GM12872 (cell line): ENCODE measurements at regions not wholly inside any gene's neighbourhood (a gene's known extent, or its start where the extent isn't known, plus 50 kb on each side); places are given as distances from the start of the nearest gene placed in this dataset.

Experiments
- TF ChIP-seq, protein P1 (sequence below): IDR thresholded peaks from 3 replicates; pipeline ENCODE4 v1.5.1; 2011; ENCODE audit warnings: low read depth, mild to moderate bottlenecking, low read length, moderate library complexity; ENCODE audit not compliant: insufficient read depth

DNA sequence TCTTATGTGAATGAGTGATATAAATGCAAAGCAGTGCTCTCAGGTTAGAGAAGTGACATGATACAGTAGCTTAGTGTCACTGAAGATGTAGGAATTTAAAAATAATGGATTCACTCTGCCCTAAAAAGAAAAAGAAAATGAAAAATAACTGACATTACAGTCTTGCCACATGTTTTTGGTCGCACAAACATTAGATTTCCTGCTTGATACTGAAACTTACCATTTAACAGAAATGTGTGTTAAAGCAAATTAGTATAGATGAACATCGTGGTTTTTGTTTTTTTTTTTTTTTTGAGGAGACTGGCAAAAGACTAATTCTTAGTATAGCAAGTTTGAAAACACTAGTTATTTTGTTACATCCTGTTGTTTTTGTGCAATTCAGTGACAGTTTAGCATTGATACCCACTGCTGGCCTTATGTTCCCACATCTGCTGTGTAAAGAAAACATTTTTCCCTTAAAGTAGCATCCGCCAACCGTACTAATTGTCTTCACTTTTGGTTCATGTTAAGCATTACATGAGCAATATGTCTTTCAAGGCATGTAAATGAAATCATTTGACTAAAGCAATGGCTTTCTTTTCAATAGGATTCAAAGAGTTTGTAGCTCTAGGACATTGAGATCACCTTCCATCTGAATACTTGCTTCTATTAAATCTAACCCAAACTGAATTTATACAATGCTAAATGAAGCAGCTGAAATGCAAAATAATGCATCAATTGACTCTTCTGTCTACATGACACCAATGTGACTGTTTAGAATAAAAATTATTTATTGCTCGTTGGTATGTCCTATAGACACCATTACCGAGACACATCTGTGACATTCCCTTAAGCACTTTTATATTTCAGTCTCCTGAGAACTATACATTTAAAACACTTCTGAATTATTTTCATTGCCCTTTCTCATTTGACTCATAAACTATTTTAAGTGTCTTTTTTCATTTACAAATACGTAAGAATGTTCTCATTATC lies 859.1 kb downstream of the MAT2B start:
- TF ChIP-seq, protein P1, sequence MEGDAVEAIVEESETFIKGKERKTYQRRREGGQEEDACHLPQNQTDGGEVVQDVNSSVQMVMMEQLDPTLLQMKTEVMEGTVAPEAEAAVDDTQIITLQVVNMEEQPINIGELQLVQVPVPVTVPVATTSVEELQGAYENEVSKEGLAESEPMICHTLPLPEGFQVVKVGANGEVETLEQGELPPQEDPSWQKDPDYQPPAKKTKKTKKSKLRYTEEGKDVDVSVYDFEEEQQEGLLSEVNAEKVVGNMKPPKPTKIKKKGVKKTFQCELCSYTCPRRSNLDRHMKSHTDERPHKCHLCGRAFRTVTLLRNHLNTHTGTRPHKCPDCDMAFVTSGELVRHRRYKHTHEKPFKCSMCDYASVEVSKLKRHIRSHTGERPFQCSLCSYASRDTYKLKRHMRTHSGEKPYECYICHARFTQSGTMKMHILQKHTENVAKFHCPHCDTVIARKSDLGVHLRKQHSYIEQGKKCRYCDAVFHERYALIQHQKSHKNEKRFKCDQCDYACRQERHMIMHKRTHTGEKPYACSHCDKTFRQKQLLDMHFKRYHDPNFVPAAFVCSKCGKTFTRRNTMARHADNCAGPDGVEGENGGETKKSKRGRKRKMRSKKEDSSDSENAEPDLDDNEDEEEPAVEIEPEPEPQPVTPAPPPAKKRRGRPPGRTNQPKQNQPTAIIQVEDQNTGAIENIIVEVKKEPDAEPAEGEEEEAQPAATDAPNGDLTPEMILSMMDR: no peak

DNA sequence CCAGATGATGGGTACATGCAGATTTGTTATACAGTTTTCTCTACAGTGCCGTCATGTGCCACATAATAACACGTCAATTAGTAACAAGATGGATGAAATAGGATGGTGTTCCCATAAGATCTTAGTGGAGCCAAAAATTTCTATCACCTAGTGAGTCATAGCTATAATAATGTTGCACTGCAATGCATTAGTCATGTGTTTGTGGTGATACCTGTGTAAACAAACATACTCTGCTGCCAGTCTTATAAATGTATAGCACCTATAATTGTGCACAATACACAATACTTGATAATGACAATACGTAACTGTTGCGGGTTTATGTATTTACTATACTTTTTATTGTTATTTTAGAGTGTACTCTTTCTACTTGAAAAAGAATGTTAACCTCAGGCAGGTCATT lies 865.4 kb downstream of the MAT2B start:
- TF ChIP-seq, protein P1: no peak

DNA sequence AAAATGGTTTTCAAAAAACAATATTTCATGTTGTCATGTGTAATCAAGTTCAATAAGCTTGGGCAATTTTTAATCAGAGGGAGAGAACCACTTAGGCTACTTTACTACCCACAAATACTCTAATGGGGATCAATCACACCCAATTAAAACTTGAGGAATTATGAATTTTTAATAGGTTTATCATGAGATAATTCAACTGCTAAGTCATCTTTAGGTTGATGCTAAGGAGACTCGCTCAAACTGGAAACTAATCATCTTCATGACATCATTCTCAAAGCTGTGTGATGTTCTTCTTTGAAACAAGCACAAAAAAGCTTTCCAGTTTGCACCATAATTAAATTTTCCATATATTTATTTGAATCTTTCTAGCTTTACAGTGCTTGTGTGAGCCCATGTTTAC lies 867.5 kb downstream of the MAT2B start:
- TF ChIP-seq, protein P1: no peak

DNA sequence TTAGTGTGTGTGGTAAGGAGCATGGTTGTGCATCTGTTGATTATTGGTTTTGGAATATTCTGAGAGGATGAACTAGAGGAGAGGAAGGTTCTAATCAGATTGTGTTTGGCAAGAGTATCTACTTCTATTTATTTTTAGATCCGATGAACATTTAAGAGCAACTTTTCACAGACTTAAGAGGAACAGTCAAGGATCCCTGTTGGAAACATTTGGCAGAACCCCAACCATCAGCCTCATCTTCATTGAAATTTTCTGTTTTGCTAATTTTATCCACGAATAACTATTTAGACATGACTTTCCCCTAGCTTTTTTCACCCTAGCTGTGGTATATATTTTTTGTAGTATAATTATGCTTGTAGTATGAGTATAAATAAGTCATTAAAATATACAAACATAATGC lies 868.5 kb downstream of the MAT2B start:
- TF ChIP-seq, protein P1: no peak

DNA sequence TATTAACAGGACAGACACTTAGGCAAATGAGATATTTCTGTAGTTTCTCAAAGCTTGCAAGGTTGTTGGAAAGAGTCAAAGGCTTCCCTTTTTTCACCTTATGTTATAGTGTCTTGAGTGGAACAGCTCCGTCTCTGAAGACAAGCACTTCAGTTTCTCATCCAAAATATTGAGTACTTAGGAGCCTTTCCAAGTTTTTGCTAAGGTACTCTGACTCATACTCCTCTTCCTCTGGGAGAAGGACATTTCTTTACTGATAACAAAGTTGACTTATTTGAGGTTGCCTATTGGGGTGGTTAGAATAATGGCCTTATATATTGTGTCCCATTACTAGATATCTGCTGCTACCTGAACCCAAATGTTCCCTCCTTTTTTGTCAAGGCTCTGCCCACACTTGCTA lies 869.6 kb downstream of the MAT2B start:
- TF ChIP-seq, protein P1: no peak

DNA sequence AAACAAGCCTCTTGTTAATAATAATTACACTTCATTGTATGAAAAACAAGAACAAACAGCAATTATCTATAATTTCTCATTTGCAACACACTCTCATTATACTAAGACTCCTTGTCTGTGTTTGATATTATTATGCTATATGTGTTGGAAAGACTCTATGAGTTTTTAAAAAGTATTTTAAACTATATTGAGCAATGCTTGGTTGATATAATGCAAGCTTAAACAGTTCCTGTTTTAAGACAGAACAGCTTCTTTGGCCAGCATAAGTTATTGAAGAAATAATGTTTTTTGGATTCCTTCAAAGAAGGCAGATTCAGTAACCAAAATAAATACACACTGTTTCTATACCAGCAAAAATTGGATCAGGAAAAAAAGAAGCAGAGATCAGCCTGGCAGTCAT lies 871.4 kb downstream of the MAT2B start:
- TF ChIP-seq, protein P1: no peak

DNA sequence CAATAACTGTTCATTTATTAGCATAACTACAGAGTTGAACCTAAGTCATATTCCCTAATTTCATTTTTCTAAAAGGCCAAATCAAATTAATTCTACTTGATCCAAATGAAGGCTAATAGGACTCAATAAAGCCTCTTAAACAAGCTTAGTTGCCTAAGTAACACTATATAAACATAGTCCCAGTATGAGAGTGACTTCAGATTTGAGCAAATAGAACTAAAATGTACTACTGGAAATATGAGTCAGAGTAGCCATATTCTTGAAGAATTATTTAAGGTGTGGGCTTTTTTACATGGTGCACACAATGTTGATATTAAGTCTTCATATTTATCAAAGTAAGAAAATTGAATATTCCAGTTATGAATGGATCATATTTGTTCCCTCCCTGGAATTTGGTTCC lies 872.3 kb downstream of the MAT2B start:
- TF ChIP-seq, protein P1: no peak
